UCSD-AML1 (cell line): ENCODE measurements at regions not wholly inside any gene's neighbourhood (a gene's known extent, or its start where the extent isn't known, plus 50 kb on each side); places are given as distances from the start of the nearest gene placed in this dataset.
"Not testable (repeated sequence)": the region's sequence is repeated elsewhere in the genome, so short reads cannot be mapped to it uniquely, and the experiment has no call there.

ENCODE experiments used
- DNase-seq: peaks from one replicate; lab custom pipeline; 2025; ENCODE audit not compliant: unreplicated experiment; lab: John Stamatoyannopoulos, UW

GRCh38 chr16:54879681-54880080 lies 51.0 kb upstream of the IRX5 start:
- no peak for DNase-seq

DNA sequence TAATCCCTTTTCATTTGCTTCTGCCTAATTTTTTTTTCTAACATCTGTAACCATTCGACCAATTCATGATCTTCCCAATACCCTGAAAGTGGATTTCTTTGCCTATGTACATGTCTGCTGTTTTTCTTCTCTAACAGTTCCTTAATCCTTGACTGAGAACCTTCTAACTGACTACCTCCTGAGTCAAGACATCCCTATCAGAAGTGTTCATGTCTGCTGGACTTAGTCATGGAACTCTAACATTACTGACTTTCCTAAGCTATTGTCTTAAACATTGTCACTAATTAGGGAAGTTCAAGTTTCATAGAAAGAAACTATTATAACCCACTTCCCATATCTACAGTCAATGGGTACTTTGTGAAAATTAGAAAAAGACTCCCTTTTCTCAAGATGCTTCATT lies 52.4 kb upstream of the IRX5 start:
- no peak for DNase-seq

GRCh38 chr16:54875443-54875842 lies 55.2 kb upstream of the IRX5 start:
- DNase-seq = no peak

DNA sequence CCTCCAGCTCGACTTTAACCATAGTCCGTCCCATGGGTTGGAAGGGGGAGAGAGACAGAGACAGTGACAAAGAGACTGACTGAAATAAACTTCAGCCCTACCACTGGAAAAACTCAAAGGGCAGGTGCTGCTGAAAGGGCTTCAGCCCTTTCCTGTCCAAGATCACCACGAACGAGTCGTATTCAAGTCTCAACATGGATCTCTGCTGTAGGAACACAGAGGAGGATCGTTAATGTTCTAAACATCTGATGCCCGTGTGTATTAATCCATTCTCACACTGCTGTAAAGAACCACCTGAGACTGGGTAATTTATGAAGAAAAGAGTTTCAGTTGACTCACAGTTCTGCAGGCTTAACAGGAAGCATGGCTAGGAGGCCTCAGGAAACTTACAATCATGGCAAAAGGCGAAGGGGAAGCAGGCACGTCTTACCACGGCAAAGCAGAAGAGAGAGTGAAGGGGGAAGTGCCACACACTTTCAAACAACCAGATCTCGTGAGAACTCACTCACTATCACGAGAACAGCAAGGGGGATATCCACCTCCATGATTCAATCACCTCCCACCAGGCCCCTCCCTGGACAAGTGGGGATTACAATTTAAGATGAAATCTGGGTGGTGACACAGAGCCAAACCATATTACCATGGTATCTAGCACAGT lies 56.8 kb upstream of the IRX5 start:
- not testable (repeated sequence) for DNase-seq

DNA sequence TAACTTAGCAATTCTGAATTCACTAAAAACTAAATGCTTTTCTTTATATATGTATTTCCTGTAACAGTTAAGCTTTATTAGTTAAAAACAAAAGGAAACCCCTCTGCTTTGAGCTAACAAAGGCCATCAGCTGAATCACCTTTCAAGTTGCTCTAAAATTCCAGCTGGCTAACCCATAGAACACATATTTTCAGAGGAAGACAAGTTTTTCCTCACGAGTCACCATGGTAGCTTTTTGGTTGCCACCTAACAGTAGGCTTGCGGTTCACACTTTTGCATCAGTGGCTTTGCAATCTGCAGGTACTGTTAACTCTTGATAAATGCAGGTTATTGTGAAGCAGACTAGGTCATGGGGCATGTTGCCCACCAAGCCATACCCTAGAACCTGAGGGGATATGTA lies 57.6 kb upstream of the IRX5 start:
- DNase-seq = no peak

DNA sequence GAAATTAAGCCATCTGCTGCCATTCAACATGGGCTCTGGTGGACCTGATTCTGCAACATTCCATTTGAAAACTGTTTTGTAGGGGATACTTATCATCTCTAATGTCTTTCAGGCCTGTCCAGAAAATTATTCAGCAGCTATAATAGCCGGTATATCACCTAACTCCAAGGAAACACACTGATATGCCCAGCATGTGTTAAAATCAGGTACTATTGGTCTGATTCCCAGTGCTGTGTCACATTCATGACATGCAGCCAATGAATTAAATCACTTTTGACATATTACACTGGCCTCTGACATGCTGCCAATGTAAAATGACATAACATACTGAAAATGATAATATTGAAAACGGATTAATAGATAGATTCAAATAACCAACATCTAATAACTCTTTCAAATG lies 60.5 kb upstream of the IRX5 start:
- DNase-seq = no peak

DNA sequence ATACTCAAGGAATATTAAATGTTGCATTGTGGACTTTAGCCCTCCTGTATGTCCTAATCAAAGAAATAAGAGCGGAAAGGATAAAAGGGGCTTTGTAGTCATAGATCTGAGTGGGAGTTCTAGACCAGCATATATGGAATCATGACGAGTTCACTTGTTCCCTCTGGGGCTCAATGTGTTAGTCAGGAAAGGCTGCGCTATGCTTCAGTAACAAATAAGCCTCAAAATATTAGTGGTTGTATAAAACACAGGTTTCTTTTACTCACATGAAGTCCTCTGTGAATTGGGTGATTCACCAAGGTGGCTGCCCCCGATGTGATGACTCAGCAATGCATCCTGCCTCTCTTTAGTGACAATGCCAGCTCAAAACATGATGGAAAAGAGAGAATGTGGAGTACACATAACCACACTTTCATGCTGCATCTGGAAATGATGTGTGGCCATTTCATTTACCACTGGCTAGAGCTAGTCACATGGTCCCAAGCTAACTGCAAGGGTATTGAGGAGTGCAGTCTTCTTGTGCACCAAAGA lies 63.3 kb upstream of the IRX5 start:
- no peak for DNase-seq

- DNase-seq = no peak
These were observed 68.1 kb upstream of the IRX5 start for GRCh38 chr16:54862529-54862928.

GRCh38 chr16:54856871-54857270 lies 73.8 kb upstream of the IRX5 start:
- no peak for DNase-seq

DNA sequence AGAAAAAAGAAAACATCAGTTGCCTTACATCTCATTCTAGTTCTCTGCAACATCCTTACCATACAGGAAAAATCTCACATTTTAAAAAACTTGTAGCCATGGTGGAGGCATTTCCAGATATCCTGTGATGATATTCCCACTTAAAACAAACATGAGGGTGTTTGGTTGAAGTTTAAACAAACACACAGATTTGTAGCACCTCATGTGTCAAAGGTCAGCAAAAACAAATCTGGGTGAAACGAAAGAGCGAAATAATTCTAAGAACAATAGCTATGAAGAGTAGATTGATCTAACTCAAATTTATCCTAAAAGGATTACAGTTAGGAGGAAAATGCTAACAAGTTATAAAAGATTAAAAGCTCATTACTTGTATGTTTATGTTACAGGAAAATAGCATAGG lies 83.1 kb upstream of the IRX5 start:
- DNase-seq = no peak

GRCh38 chr16:54847207-54847606 lies 83.5 kb upstream of the IRX5 start:
- no peak for DNase-seq

- DNase-seq = no peak
These were observed 83.9 kb upstream of the IRX5 start for GRCh38 chr16:54846766-54847165.

DNA sequence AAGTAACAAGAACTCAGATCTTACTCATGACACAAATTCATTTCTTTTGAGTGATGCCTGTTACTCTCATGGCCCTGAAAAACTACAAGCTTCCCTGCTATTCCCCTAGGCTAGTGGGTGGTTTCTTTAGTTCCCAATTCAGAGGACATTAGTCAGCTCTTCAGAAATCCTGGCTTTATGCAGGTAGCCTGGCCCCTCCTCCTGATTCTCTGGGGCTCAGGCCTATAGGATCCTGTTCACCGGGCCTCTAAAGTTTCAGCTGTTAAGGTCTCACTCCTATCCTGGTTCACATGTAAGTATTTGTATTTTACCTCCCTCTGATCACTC lies 87.3 kb upstream of the IRX5 start:
- DNase-seq = no peak

DNA sequence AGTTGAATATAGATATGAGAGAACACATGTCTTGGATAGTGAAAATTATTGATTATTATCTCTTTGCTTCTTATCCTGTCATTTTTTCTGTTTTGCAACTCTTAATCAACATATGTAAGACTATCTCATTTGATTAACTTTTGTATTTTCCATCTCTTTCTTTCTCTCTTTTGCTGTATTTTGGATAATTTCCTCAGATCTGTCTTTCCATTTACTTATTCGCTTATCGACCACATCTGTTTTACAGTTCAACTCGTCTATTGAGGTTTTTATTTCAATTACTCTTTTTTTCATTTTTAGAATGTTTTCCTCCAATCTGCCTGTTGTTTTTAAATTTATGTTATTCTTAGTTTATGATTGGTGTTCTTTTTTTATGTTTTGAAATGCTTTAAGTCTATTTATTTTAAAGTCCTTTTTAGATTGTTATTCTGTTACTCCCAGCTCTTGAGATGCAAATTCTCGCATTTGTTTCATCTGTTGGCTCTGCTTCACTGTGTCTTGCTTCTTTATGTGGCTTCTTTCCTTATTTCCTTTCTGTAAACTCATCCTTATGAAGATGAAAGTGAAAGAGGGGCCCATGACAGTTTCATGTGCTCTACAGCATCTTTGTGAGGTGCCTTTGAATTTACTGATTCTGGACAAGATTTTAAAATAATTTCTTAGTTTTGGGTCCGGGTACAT lies 87.8 kb upstream of the IRX5 start:
- no peak for DNase-seq

- DNase-seq = no peak
These were observed 101.0 kb upstream of the IRX5 start for GRCh38 chr16:54829691-54830090.

- DNase-seq = no peak
These were observed 107.8 kb upstream of the IRX5 start for GRCh38 chr16:54822892-54823291.

GRCh38 chr16:54822492-54822891 lies 108.2 kb upstream of the IRX5 start:
- DNase-seq = no peak

- DNase-seq = no peak
These were observed 108.9 kb upstream of the IRX5 start for GRCh38 chr16:54821731-54822130.

DNA sequence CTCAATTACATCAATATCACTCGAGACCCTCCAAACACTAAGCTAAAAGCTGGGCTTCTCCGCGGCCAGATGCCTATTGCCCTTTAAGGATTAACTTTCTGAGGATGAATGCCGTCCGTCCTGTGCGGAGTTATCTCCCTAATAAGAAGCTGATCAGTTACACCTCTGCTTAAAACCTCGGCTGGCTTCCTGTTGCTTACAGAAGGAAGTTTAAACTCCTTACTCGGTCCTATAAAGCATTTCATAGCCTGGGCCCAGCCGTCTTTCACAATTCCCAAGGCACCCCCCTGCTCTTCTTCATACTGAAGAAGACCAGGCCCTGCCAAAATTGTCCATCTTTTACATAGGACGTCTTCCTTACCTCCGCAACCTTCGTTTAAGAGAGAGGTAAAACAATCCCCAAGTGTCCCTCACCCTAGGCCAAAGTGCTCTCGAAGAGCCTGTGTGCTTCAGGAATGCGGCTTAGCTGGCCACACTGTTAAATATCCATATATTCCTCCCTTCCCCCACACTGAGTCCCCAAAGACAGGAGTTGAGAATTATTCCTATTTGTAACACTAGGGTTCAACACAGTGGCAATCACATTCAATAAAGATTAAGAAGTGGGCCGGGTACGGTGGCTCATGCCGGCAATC lies 112.6 kb upstream of the IRX5 start:
- no peak for DNase-seq

DNA sequence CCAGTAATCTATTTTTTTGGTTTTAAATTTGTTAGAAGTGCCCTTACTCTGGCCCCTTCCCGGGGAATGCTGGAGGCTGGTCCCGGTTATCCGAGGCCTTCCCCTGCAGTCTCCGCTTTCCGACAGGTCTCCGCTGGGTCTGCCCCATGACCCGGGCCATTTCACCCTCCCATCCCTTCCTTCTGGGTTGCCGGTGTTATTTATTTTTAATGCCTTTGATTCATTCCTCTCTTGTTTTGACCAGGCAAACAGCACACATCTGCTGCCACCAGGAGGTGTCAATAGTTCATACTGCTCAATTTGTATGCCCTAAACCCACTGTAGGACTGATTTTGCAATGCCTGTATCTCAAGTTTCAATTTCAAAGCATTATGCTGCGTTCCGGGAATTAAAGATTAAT lies 113.2 kb upstream of the IRX5 start:
- DNase-seq = no peak

- DNase-seq = no peak
These were observed 114.2 kb upstream of the IRX5 start for GRCh38 chr16:54816471-54816870.

DNA sequence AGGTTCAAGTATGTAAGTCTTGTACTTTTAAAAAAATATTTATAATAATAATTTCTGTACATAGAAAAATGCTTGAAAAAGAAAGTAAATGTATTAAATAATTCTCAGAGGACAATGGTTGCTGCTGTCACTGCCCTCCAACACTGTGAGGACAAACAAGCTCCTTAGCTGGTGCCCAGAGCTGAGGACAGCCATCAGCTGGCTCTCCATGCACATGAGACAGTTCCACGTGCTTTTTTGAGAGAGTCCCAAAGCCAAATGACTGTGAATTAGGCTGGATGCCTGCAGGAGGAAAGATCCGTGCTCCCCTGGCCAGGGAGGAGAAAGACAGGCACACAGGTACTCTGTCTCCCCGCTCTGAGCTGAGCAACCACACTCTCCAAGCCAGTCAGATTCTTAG lies 115.5 kb upstream of the IRX5 start:
- no peak for DNase-seq
